ENCODE measurements at regions not wholly inside any gene's neighbourhood (a gene's known extent, or its start where the extent isn't known, plus 50 kb on each side); places are given as distances from the start of the nearest gene placed in this dataset.

DNA sequence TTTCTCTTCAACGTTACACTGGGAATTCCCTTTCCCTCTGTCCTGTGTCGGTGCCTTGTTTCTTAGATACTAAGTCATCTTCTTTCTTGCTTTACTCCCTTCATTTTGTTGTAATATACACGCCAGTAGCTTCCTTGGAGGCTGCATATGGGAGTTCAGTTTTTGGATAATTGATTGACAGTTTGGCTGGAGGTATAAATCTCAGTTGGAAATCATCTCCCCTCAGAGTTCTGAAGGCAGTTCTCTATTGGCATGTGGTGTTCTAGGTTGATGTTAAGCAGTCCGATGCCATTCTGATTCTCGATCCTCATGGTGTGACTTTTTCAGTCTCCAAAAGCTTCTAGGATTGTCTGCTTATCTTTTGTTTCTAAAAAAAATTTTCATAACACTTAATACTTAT, 152.5 kb upstream of the GLI2 start:
- TF ChIP-seq TAF1 (IDR thresholded peaks at IDR 0.05; ENCODE audit: borderline replicate concordance, insufficient read depth, low read length) (no peak), POLR2AphosphoS5 (IDR thresholded peaks at IDR 0.05; ENCODE audit: low read depth, low read length) (no peak), FOXP2 (optimal IDR thresholded peaks at IDR 0.05; ENCODE audit: borderline replicate concordance, extremely low read depth, extremely low read length, insufficient read depth) (no peak), SIN3A (IDR thresholded peaks at IDR 0.05; ENCODE audit: borderline replicate concordance, insufficient read depth, low read length) (no peak), REST (IDR thresholded peaks at IDR 0.05; ENCODE audit: insufficient read depth in 1 of 2, low read depth in 2 of 2, low read length in 2 of 2) (no peak)

DNA sequence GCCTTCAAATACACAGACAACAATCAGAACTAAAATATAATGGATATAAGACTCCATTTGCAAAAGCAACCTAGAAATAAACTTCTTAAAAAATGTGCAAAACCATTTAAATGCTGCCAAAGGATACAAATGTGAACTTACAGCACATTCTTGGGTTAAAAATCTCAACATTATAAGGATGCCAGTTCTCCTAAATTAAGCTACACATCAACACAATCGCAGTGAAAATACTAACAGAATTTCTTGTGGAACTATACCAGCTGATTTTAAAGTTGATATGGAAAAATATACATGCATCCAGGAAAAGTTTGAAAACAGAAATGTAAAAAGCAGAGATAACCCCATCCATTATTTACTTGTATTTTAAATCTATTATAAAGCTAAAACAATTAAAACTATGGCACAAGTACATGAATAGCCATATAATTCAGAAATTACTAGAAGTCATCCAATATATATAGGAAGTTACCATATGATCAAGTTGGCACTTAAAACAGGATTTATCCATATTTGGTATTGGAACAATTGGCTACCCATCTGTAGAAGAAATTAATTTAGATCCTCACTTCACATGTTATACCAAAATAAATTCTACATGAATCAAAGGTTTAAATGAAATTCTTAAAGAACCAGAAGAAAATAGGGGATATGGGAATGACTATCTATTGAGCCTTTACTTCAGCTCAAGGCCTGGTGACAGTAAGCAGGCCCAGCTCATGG, 151.7 kb upstream of the GLI2 start:
- TF ChIP-seq REST (IDR thresholded peaks at IDR 0.05; ENCODE audit: insufficient read depth in 1 of 2, low read depth in 2 of 2, low read length in 2 of 2) (no peak), FOXP2 (optimal IDR thresholded peaks at IDR 0.05; ENCODE audit: borderline replicate concordance, extremely low read depth, extremely low read length, insufficient read depth) (no peak), POLR2AphosphoS5 (IDR thresholded peaks at IDR 0.05; ENCODE audit: low read depth, low read length) (no peak), SIN3A (IDR thresholded peaks at IDR 0.05; ENCODE audit: borderline replicate concordance, insufficient read depth, low read length) (no peak)

GRCh38 chr2:120586507-120587278, 149.0 kb upstream of the GLI2 start:
- TF ChIP-seq TAF1 (IDR thresholded peaks at IDR 0.05; ENCODE audit: borderline replicate concordance, insufficient read depth, low read length) (no peak), POLR2AphosphoS5 (IDR thresholded peaks at IDR 0.05; ENCODE audit: low read depth, low read length) (no peak), REST (IDR thresholded peaks at IDR 0.05; ENCODE audit: insufficient read depth in 1 of 2, low read depth in 2 of 2, low read length in 2 of 2) (no peak), FOXP2 (optimal IDR thresholded peaks at IDR 0.05; ENCODE audit: borderline replicate concordance, extremely low read depth, extremely low read length, insufficient read depth) (no peak), SIN3A (IDR thresholded peaks at IDR 0.05; ENCODE audit: borderline replicate concordance, insufficient read depth, low read length) (no peak)

GRCh38 chr2:120587279-120587996, 148.2 kb upstream of the GLI2 start:
- no peak for TF ChIP-seq FOXP2 (optimal IDR thresholded peaks at IDR 0.05; ENCODE audit: borderline replicate concordance, extremely low read depth, extremely low read length, insufficient read depth)
- TF ChIP-seq TAF1 (IDR thresholded peaks at IDR 0.05; ENCODE audit: borderline replicate concordance, insufficient read depth, low read length): no peak
- TF ChIP-seq POLR2AphosphoS5 (IDR thresholded peaks at IDR 0.05; ENCODE audit: low read depth, low read length): no peak

DNA sequence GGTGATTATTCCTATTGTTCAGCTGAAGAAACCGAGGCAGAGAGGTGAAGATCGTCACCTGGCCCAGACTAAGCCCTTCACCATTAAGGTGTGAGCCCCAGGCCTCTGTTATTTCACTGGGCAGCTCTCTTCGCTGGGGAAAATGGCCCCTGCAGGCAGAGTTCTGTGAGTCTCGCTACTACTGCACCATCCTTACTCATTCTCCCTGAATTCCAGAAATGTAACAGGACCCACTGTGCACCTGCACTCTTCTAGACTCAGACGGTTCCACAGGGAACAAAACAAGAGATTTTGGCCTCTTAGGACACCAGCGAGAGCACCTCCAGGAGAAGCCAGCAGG, 147.7 kb upstream of the GLI2 start:
- TF ChIP-seq SIN3A (IDR thresholded peaks at IDR 0.05; ENCODE audit: borderline replicate concordance, insufficient read depth, low read length) (no peak), POLR2AphosphoS5 (IDR thresholded peaks at IDR 0.05; ENCODE audit: low read depth, low read length) (no peak), TAF1 (IDR thresholded peaks at IDR 0.05; ENCODE audit: borderline replicate concordance, insufficient read depth, low read length) (no peak), REST (IDR thresholded peaks at IDR 0.05; ENCODE audit: insufficient read depth in 1 of 2, low read depth in 2 of 2, low read length in 2 of 2) (no peak), FOXP2 (optimal IDR thresholded peaks at IDR 0.05; ENCODE audit: borderline replicate concordance, extremely low read depth, extremely low read length, insufficient read depth) (no peak)

All from PFSK-1 (cell line).